ENCODE measurements at regions not wholly inside any gene's neighbourhood (a gene's known extent, or its start where the extent isn't known, plus 50 kb on each side); places are given as distances from the start of the nearest gene placed in this dataset.

DNA sequence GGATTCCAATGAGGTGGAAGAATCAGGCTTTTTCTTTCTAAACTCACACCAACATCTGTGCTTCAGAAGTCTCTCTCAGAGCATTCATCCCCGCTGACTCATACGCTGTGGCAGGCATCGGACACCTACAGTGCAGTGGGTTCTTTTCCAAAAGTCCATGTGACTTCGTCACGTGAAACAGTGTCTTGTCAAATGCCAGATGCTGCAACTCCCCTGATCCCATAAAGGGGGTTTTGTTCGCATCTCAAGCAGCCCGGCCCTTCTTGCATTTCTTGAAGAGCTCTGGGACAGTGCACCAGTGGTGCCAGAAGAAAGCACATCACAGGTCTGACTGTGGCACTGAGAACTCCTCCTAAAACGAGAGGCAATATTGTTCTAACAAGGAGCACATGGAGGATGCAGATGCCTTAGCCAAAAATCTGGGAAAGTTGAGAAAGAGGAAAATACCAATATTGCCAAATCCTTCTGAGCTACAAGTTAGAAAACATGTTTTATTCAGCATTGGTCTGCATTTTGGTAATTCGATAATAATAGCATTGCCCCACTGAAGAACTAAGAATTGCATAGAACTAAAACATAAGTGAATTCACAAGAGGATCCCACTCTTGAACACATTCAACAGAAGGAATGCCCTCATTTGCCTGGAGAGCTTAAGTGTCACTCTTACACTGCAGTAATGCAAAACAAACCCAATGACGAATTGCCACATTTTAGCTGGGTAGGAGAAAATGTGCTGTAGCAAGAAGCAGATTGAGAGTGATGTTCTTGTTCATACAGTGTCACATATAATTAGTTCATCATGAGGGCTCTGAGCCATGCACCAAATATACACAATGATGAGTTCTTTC lies 204.4 kb downstream of the CXCL12 start:
- DNase-seq (ENCODE audit: low read depth in 1 of 2, low spot score in 1 of 2) = no peak

GRCh38 chr10:44178856-44179255 lies 206.0 kb downstream of the CXCL12 start:
- no peak for DNase-seq (ENCODE audit: low read depth in 1 of 2, low spot score in 1 of 2)

- no peak for DNase-seq (ENCODE audit: low read depth in 1 of 2, low spot score in 1 of 2)
Measured at GRCh38 chr10:44178281-44178680, 206.6 kb downstream of the CXCL12 start.

DNA sequence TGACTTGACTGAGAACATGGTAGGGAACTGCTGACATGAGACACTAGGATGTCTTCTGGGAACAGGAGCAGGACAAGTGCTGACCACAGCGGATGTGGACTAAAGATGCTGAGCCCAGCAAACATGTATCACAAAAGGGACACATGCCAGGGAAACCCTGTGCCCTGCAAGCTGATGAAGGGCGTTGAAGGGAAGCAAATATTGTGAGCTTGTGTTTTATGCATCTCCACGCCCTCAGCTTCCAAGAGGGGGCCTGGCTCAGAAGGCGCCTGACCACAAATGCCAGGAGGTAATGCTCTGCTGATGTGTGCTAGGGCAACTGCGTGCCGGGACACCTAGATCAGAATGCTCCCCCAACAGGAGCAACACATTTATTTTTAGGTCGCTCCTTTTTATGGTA lies 207.3 kb downstream of the CXCL12 start:
- DNase-seq (ENCODE audit: low read depth in 1 of 2, low spot score in 1 of 2) = no peak

- no peak for DNase-seq (ENCODE audit: low read depth in 1 of 2, low spot score in 1 of 2)
Measured at GRCh38 chr10:44176311-44176710, 208.6 kb downstream of the CXCL12 start.

DNA sequence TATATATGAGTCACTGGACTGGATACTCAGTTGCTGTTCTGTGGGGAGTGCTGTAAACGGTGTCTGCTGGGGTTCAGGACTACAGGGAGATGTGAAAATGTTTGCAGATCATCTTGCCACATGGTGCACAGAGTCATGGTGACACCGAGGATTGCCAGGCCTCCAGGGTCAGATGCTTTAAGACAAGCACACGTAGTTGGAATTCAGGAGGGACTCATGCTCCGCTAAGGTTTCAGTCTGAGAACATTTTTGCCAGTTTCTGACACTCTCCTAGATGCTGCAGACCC lies 211.3 kb downstream of the CXCL12 start:
- DNase-seq (ENCODE audit: low read depth in 1 of 2, low spot score in 1 of 2) = no peak

DNA sequence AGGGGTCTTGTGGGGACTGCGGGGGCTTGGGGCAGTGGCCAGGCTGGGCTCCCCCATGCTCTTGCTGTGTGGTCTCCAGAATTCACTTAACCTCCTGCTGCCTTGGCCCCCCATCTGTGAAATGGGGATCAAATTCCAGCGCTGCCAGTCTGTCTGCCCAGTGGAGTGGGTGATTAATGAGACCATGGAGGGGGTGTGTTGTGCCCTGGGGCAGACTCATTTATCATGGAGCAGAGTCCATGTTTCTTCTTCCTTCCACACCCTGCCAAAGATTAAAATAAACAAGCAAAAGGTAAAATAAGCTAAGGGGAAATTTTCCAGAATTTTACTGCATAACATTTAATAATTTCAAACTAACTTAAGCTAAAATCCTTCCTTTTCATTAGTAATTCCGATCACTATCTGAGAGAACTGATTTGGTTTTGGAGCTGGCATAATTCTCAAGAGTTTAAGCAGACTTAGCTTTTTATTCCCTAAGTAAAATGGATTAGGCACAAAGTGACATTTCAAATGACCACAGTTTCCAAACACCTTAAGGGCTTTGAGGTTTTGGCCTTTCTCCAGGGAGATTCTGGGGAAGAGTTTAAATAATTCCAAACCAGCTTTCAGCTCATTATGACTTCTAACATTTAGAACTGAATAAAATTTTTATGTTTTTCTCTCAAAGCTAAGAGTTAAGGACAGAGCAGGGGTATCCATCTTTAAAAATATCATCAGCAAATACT lies 211.9 kb downstream of the CXCL12 start:
- no peak for DNase-seq (ENCODE audit: low read depth in 1 of 2, low spot score in 1 of 2)

DNA sequence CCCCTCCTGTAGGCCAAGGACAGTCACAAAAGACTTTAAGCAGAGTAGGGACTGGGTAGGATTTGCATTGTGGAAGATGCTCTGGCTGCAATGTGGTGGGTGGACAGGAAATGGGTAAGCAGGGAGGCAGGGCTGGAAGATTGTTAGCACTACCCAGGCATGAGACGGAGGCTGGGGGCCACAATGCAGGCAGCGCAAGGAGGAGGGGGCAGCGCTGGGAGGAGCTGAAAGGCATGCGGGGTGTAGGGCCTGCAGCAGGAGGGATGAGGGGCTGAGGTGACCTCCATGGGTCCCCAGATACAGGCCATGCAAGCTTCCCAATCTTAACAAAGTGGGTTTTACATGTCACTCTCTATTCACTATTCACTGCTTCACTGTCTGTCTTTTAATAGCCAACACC lies 213.1 kb downstream of the CXCL12 start:
- DNase-seq (ENCODE audit: low read depth in 1 of 2, low spot score in 1 of 2) = no peak

- DNase-seq (ENCODE audit: low read depth in 1 of 2, low spot score in 1 of 2) = no peak
Measured at GRCh38 chr10:44168478-44168877, 216.4 kb downstream of the CXCL12 start.

GRCh38 chr10:44167752-44168151 lies 217.1 kb downstream of the CXCL12 start:
- DNase-seq (ENCODE audit: low read depth in 1 of 2, low spot score in 1 of 2) = no peak

- no peak for DNase-seq (ENCODE audit: low read depth in 1 of 2, low spot score in 1 of 2)
Measured at GRCh38 chr10:44166441-44166840, 218.5 kb downstream of the CXCL12 start.

DNA sequence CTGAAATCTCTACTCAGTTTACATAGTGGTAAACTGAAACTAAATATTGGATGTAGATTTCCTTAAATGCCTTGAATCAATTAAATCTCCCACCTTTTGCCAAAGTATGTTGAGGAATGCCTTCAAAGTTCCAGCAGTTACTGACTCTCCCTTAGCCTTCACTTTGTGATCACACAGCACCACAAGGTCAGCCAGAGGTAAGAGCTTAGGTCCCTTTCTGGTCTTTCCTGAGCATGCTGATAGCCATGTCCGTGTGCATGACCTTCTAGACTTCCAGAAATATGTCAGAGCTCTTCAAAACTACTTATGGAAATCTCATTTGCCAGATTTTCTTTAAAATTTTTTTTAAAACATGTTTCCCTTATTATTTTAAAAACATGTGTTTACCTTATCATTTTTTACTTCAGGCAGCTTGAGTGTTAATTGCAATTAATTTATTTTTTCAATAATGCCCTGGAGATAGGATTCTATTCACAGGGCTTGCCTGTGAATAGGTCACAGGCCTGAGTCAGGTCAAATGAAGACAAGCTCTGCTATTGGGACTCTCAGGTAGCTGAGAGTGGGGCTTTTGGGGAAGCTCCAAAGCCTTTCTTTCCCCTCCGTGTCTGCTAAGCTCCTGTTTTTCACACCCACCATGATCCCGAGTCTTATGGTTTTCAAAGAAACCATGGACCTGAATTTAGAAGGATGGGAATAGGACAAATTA lies 220.5 kb downstream of the CXCL12 start:
- no peak for DNase-seq (ENCODE audit: low read depth in 1 of 2, low spot score in 1 of 2)

DNA sequence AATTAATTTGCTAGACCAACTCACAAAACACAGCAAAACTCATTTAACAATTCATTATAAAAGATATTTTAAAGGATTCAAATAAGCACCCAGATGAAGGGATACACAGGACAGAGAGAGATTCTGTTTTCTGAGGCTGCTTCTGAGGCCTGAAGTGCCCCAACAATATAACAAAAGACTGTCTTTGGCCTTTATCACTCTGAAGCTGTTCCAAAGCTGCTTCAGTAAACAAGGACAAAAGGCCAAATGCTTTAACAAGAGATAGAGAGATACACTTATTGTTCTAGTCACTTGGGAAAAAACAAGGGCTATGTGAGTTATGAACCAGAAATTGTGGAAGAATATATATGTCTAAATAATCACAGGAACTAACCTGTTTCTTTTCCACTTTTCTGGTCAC lies 223.7 kb downstream of the CXCL12 start:
- no peak for DNase-seq (ENCODE audit: low read depth in 1 of 2, low spot score in 1 of 2)

- DNase-seq (ENCODE audit: low read depth in 1 of 2, low spot score in 1 of 2) = no peak
Measured at GRCh38 chr10:44157574-44157973, 227.3 kb downstream of the CXCL12 start.

- no peak for DNase-seq (ENCODE audit: low read depth in 1 of 2, low spot score in 1 of 2)
Measured at GRCh38 chr10:44154956-44155355, 229.9 kb downstream of the CXCL12 start.

DNA sequence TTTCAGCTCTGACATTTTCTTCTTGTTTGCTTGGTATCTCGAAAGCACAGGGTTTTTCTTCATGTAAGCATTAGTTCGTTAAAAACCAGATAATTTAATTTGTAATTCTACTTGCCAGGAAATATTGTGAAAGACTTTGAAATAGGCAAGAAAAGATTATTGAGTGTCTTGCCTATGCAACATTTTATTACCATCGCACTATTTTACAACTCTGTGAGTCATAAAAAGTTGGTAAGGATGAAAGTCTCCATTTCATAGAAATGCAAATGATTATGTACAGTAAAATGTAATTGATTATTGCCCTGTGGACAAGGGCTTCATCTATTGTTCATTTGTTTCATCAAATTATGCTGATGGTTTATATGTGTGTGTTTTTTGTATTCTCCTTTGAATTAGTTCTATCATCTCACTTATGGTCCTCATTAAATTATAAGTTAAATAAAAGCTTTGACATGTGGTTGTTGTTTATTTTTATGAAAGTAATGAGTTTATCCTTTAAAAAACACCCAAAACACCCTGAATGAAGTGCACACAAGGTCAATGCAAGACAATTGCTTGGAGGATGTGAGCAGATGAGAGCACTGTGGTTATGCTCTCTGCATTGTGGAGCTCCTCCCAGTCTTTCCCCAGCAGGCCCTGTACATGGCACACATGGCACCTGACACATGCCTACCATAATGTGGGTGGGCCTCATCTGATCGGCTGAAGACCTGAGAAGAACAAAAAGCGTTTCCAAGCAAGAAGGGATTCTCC lies 230.8 kb downstream of the CXCL12 start:
- DNase-seq (ENCODE audit: low read depth in 1 of 2, low spot score in 1 of 2) = no peak

DNA sequence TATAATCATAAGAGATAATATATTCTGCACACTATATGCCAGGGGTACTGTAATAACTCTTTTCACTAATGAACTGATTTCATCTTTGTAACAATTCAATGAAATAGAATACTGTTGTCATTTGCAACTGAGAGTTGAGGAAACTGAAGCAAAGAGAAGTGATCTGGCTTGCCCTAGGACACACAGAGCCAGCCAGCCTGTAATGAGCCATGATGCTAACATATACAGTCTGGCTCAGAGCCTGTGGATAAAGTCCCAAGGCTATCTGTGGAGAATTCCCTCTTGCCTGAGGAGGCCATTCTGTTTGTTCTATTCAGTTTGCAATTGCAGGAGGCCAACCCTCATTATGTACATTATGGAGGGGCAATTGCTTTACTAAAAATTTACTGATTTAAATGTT lies 241.3 kb downstream of the CXCL12 start:
- DNase-seq (ENCODE audit: low read depth in 1 of 2, low spot score in 1 of 2) = no peak

GRCh38 chr10:44132361-44133289 lies 252.3 kb downstream of the CXCL12 start:
- DNase-seq (ENCODE audit: low read depth in 1 of 2, low spot score in 1 of 2) = no peak

DNA sequence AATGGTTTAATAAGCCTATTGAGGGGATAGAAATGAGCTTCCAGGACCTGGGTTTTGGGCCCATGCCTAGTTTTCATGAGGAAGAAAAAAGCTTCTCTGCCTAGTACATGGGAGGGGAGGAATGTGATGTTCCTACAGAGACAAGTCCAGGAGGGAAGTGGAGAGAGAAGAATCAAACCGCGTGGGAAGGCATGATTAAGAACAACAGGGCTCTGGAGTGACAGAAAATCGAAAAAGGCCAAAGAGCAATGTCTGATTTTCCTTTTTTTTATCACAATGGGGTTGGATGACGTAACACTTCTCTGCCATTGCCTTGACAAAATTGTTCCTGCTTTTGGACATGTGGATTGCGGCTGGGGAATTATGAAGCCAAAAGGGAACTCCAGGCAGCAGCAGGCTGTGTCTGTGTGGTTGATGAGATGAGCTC lies 258.6 kb downstream of the CXCL12 start:
- DNase-seq (ENCODE audit: low read depth in 1 of 2, low spot score in 1 of 2) = no peak

DNA sequence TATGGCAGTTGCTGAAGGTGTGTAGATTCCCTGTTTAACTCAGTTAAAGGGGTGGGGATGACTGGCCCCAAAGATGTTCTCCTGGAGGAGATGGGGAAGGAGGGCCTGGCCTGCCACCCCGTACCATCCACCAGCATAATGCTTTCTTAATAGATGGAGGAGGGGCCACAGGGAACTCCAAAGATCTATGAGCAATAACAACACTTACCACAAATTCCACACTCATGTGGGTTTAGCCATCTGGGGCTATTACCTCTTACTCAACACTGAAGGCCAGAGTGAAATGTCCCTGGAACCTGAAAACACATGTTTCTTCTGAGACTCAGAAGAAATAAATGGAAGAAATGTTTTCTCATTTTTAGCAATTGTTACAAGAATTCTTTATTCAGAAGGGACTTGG lies 259.0 kb downstream of the CXCL12 start:
- DNase-seq (ENCODE audit: low read depth in 1 of 2, low spot score in 1 of 2) = no peak

Measured in stimulated activated CD4-positive, alpha-beta T cell treated with anti-CD3 and anti-CD28 coated beads, Interleukin-15, amount 100 ng/mL, for 1 hour (primary cell).